Brain microvascular endothelial cell (primary cell): ENCODE measurements at regions not wholly inside any gene's neighbourhood (a gene's known extent, or its start where the extent isn't known, plus 50 kb on each side); places are given as distances from the start of the nearest gene placed in this dataset.

Source experiments
- DNase-seq: peaks from one replicate; pipeline ENCODE4 v3.0.0-alpha.2; 2020
- H3K27ac ChIP-seq: fragments of 250-450 bp; sonication (Bioruptor Pico); 2 replicates; pipeline ENCODE4 v1.5.1; 2020; ENCODE audit warnings: mild to moderate bottlenecking, moderate library complexity
- H3K27me3 ChIP-seq: fragments of 250-450 bp; sonication (Bioruptor Pico); replicated peaks from 2 replicates; pipeline ENCODE4 v1.5.1; 2020; ENCODE audit warnings: mild to moderate bottlenecking
- H3K36me3 ChIP-seq: fragments of 250-450 bp; sonication (Bioruptor Pico); replicated peaks from 2 replicates; pipeline ENCODE4 v1.5.1; 2020; ENCODE audit warnings: mild to moderate bottlenecking
- H3K4me3 ChIP-seq: 2 replicates; pipeline ENCODE4 v1.5.1; 2011; ENCODE audit warnings: low read depth, mild to moderate bottlenecking, control low read depth, low read length, moderate library complexity
- in situ Hi-C: cut with HindIII; loops from 2 replicates; pipeline ENCODE4 v1.10.0; 2017; ENCODE audit warnings: low sequenced_read_pairs, low pct_ligation_motif_present
- TF ChIP-seq, protein P1 (sequence below): IDR thresholded peaks from 2 replicates; pipeline ENCODE4 v1.5.1; 2011; ENCODE audit warnings: low read depth, mild to moderate bottlenecking, moderate library complexity, low read length, control low read depth, inconsistent platforms; ENCODE audit errors: missing control alignments

- Histone ChIP-seq H3K36me3 (no peaks in the 10 kb centered on the region), H3K27ac (no peak overlapping the region), H3K27me3 (no peaks in the 10 kb centered on the region), H3K4me3 (no peak overlapping the region)
- TF ChIP-seq, protein P1, sequence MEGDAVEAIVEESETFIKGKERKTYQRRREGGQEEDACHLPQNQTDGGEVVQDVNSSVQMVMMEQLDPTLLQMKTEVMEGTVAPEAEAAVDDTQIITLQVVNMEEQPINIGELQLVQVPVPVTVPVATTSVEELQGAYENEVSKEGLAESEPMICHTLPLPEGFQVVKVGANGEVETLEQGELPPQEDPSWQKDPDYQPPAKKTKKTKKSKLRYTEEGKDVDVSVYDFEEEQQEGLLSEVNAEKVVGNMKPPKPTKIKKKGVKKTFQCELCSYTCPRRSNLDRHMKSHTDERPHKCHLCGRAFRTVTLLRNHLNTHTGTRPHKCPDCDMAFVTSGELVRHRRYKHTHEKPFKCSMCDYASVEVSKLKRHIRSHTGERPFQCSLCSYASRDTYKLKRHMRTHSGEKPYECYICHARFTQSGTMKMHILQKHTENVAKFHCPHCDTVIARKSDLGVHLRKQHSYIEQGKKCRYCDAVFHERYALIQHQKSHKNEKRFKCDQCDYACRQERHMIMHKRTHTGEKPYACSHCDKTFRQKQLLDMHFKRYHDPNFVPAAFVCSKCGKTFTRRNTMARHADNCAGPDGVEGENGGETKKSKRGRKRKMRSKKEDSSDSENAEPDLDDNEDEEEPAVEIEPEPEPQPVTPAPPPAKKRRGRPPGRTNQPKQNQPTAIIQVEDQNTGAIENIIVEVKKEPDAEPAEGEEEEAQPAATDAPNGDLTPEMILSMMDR = peak; percentile 45
- in situ Hi-C loops = no loop called here
- no peak for DNase-seq
Measured at GRCh38 chr20:21808863-21809664, 103.6 kb downstream of the PAX1 start.

GRCh38 chr20:21808139-21808538 is 102.7 kb downstream of the PAX1 start:
- DNase-seq = no peak
- Histone ChIP-seq H3K4me3 (no peak overlapping the region), H3K27ac (no peak overlapping the region), H3K27me3 (no peaks in the 10 kb centered on the region), H3K36me3 (no peaks in the 10 kb centered on the region)
- TF ChIP-seq, protein P1 = no peak
- in situ Hi-C loops = no loop called here

DNA sequence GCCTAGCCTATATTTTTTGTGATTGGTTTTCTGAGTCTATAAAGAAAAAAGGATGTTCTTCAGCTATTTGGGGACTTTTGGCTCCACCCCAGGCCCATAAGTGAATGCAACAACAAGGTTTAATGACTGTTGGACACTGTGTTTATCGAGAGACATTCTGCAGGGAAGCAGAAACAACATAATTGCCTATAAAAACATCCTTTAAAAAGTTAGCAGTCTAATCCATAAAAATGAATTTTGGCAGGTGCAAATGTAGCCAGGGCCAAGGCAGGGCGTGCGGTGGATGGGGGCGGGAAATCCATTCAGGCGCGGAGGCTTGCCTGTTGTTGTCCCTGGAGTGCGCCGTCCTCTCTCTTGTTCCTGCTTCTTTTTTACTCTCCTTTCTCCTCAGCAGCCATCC is 99.3 kb downstream of the PAX1 start:
- in situ Hi-C loops = no loop called here
- Histone ChIP-seq H3K27me3 (no peaks in the 10 kb centered on the region), H3K4me3 (no peak overlapping the region), H3K36me3 (no peaks in the 10 kb centered on the region), H3K27ac (no peak overlapping the region)
- TF ChIP-seq, protein P1 = no peak
- no peak for DNase-seq

DNA sequence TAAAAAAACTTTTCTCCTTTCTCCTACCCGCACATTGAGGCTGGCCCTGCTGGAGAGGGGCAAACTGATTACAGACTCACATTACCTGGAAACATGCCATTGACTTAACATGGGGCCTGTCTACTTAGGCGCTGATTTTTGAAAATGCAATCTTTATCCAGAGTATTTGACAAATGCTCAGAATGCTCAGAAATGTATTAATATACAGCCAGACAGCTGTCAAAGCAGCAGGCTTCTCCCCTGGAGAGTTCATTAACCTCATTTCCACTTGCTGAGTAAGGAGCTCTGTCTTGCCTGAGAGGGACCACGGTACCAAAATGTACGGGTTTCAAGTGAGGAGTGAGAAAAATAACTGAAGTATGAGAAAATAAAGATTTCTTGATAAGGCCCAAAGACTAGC is 95.7 kb downstream of the PAX1 start:
- no peaks in the 10 kb centered on the region for H3K27me3 ChIP-seq
- DNase-seq = no peak
- no peak overlapping the region for H3K4me3 ChIP-seq
- H3K36me3 ChIP-seq = no peaks in the 10 kb centered on the region
- in situ Hi-C loops = no loop called here
- TF ChIP-seq, protein P1 = no peak
- no peak overlapping the region for H3K27ac ChIP-seq

DNA sequence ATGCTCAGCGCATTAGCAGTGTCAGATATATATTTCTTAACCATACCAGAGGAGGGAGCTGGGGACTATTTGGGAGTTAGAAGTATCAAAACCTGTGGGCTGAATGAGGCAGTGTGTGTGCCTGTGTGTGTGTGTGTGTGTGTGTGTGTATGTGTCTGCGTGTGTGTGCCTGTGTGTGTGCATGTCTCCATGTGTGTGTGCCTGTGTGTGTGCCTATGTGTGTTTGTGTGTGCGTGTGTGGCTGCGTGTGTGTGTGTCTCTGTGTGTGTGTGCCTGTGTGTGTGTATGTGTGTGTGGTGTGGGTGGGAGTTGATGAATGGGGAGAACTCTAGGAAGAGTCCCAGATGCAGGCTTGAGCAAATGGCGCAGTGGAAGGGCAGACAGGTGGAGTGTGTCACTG is 92.9 kb downstream of the PAX1 start:
- DNase-seq = no peak
- H3K27me3 ChIP-seq = no peaks in the 10 kb centered on the region
- in situ Hi-C loops = no loop called here
- H3K27ac ChIP-seq = no peak overlapping the region
- H3K4me3 ChIP-seq = no peak overlapping the region
- H3K36me3 ChIP-seq = no peaks in the 10 kb centered on the region
- TF ChIP-seq, protein P1 = no peak

GRCh38 chr20:21796059-21796458 is 90.6 kb downstream of the PAX1 start:
- in situ Hi-C loops = no loop called here

More at GRCh38 chr20:21796059-21796458, 90.6 kb downstream of the PAX1 start:
- DNase-seq = no peak
- Histone ChIP-seq H3K27ac (no peak overlapping the region), H3K36me3 (no peaks in the 10 kb centered on the region), H3K27me3 (no peaks in the 10 kb centered on the region), H3K4me3 (no peak overlapping the region)
- TF ChIP-seq, protein P1 = no peak
